ENCODE measurements at regions not wholly inside any gene's neighbourhood (a gene's known extent, or its start where the extent isn't known, plus 50 kb on each side); places are given as distances from the start of the nearest gene placed in this dataset.

DNA sequence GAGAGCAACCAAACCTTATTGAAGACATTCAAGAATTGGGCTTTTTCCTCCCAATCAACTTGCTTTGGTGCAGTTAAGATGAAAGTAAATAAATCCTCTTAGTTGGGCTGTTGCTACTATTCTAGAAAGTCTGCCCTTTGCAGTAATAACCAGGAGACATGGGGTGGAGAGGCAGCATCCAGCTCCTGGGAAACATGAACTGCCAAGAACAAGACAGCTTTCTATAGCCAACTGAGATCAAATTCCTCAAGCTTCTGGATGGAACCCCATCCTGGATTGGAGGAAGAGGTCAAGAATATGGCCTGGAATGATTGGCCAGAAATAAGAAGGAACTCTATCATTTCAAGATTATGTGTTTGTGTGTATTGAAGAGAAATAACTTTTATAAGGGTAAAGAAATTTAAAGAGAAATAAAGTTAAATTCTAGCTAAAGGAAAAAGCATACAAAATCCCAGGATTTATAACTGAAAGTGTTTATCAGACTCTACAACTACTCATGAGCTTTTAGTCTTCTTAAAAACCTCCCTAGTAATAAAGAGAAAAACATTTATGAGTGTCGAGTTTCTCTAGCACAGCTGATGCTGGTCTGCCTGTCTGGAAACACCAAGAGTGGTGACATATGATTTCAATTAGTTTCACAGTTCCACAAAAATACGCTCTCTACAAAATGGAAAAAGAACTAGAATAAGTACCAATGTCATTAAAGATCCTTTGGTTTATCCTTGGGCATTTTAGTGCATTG is 70.1 kb upstream of the COL1A2 start:
- no peak for TF ChIP-seq CTCF (IDR thresholded peaks at IDR 0.05; ENCODE audit: poor library complexity, severe bottlenecking)
- no peak for TF ChIP-seq RAD21 (conservative IDR thresholded peaks at IDR 0.05)
- no peak for TF ChIP-seq EZH2 (IDR thresholded peaks at IDR 0.05; ENCODE audit: borderline replicate concordance, insufficient read depth, low read length, poor library complexity, severe bottlenecking)
- no peak for TF ChIP-seq POLR2AphosphoS5 (IDR thresholded peaks at IDR 0.05)
- no peak for TF ChIP-seq EP300 (conservative IDR thresholded peaks at IDR 0.05; ENCODE audit: poor library complexity, severe bottlenecking)
